Liver (tissue), 8 donors: ENCODE measurements at regions not wholly inside any gene's neighbourhood (a gene's known extent, or its start where the extent isn't known, plus 50 kb on each side); places are given as distances from the start of the nearest gene placed in this dataset.

Source experiments
- DNase-seq: peaks from one replicate; pipeline ENCODE4 v3.0.0-alpha.2; 2017; ENCODE audit warnings: low spot score
- H3K27ac ChIP-seq, 2 donors: one replicate each; pipeline ENCODE4 v1.7.0; 2013; ENCODE audit warnings: inconsistent platforms in 2 of 2, low read length in 2 of 2, control low read depth in 1 of 2, low read depth in 1 of 2, mild to moderate bottlenecking in 1 of 2
- H3K27me3 ChIP-seq, 4 donors: one replicate each; pipeline versions ENCODE4 v1.6.1 to v1.7.0; 2013; ENCODE audit warnings: low read length in 3 of 4, inconsistent platforms in 1 of 4, mild to moderate bottlenecking in 1 of 4, moderate library complexity in 1 of 4; ENCODE audit not compliant: control insufficient read depth in 4 of 4, insufficient read depth in 4 of 4
- H3K36me3 ChIP-seq, 4 donors: one replicate each; pipeline versions ENCODE4 v1.6.1 to v1.7.0; 2013; ENCODE audit warnings: low read length in 3 of 4, mild to moderate bottlenecking in 3 of 4, low read depth in 1 of 4, moderate library complexity in 1 of 4; ENCODE audit not compliant: control insufficient read depth in 4 of 4, insufficient read depth in 3 of 4
- H3K4me1 ChIP-seq, 4 donors: one replicate each; pipeline versions ENCODE4 v1.6.1 to v1.7.0; 2013; ENCODE audit warnings: low read length in 3 of 4, mild to moderate bottlenecking in 3 of 4, moderate library complexity in 1 of 4; ENCODE audit not compliant: control insufficient read depth in 4 of 4, insufficient read depth in 4 of 4
- H3K4me3 ChIP-seq, 3 donors: one replicate each; pipeline versions ENCODE4 v1.6.1 to v1.7.0; 2013; ENCODE audit warnings: low read length in 3 of 3, control low read depth in 1 of 3, low read depth in 1 of 3, mild to moderate bottlenecking in 1 of 3
- H3K9ac ChIP-seq, 2 donors: one replicate each; pipeline ENCODE4 v1.7.0; 2013; ENCODE audit warnings: low read length in 2 of 2, mild to moderate bottlenecking in 2 of 2, moderate library complexity in 2 of 2, control low read depth in 1 of 2, low read depth in 1 of 2
- H3K9me3 ChIP-seq, 4 donors: one replicate each; pipeline versions ENCODE4 v1.6.1 to v1.7.0; 2013; ENCODE audit warnings: low read length in 3 of 4; ENCODE audit not compliant: control insufficient read depth in 4 of 4
- ATF3 ChIP-seq: IDR thresholded peaks from 2 replicates; pipeline ENCODE4 v1.6.1; 2016; ENCODE audit warnings: antibody characterized with exemption
- CTCF ChIP-seq: fragments of 150-350 bp; IDR thresholded peaks from 2 replicates; pipeline ENCODE4 v1.5.1; 2017; ENCODE audit warnings: improper control_type of control experiment, low read depth, low read length; ENCODE audit not compliant: missing input control
- EGR1 ChIP-seq, 2 donors: IDR thresholded peaks; 2 replicates each; pipeline ENCODE4 v1.6.1; 2016 to 2018; ENCODE audit warnings: antibody characterized with exemption in 2 of 2, low read depth in 2 of 2
- FOXA1 ChIP-seq: IDR thresholded peaks from 2 replicates; pipeline ENCODE4 v1.6.1; 2016; ENCODE audit warnings: antibody characterized with exemption
- FOXA2 ChIP-seq: IDR thresholded peaks from 2 replicates; pipeline ENCODE4 v1.6.1; 2016; ENCODE audit warnings: antibody characterized with exemption
- GABPA ChIP-seq, 2 donors: IDR thresholded peaks in 1 of 2; conservative IDR thresholded peaks in 1 of 2; 2 replicates each; pipeline ENCODE4 v1.6.1; 2016; ENCODE audit warnings: antibody characterized with exemption in 2 of 2, mild to moderate bottlenecking in 1 of 2, moderate library complexity in 1 of 2
- HNF4A ChIP-seq, 2 donors: conservative IDR thresholded peaks; 2 replicates each; pipeline ENCODE4 v1.6.1; 2016; ENCODE audit warnings: antibody characterized with exemption in 2 of 2, mild to moderate bottlenecking in 2 of 2
- HNF4G ChIP-seq: IDR thresholded peaks from 2 replicates; pipeline ENCODE4 v1.6.1; 2016; ENCODE audit warnings: antibody characterized with exemption
- JUND ChIP-seq, 2 donors: IDR thresholded peaks; 2 replicates each; pipeline ENCODE4 v1.6.1; 2016; ENCODE audit warnings: antibody characterized with exemption in 2 of 2
- NR2F2 ChIP-seq: IDR thresholded peaks from 2 replicates; pipeline ENCODE4 v1.6.1; 2016; ENCODE audit warnings: antibody characterized with exemption
- RAD21 ChIP-seq, 2 donors: IDR thresholded peaks; 2 replicates each; pipeline ENCODE4 v1.6.1; 2016; ENCODE audit warnings: antibody characterized with exemption in 2 of 2, mild to moderate bottlenecking in 2 of 2
- REST ChIP-seq: IDR thresholded peaks from 2 replicates; pipeline ENCODE4 v1.6.1; 2016; ENCODE audit warnings: antibody characterized with exemption, mild to moderate bottlenecking
- RXRA ChIP-seq, 2 donors: IDR thresholded peaks; 2 replicates each; pipeline ENCODE4 v1.6.1; 2017 to 2018; ENCODE audit warnings: antibody characterized with exemption in 2 of 2, mild to moderate bottlenecking in 1 of 2
- SP1 ChIP-seq: IDR thresholded peaks from 2 replicates; pipeline ENCODE4 v1.6.1; 2018; ENCODE audit warnings: antibody characterized with exemption, mild to moderate bottlenecking
- TAF1 ChIP-seq: conservative IDR thresholded peaks from 2 replicates; pipeline ENCODE4 v1.6.1; 2016; ENCODE audit warnings: antibody characterized with exemption, mild to moderate bottlenecking
- YY1 ChIP-seq: IDR thresholded peaks from 2 replicates; pipeline ENCODE4 v1.6.1; 2016; ENCODE audit warnings: antibody characterized with exemption, mild to moderate bottlenecking
- ZBTB33 ChIP-seq: IDR thresholded peaks from 2 replicates; pipeline ENCODE4 v1.6.1; 2016; ENCODE audit warnings: antibody characterized with exemption
- WGBS: extraction: QIAGEN DNeasy Blood & Tissue Kit; methylation state at CpG from one replicate; pipeline ENCODE4 v1.1.7; 2013; 5-methylcytosine and 5-hydroxymethylcytosine counted together
- donor health status: healthy.
- donor health status: healthy.
- donor health status: healthy.
- donor health status: healthy.
- donor health status: healthy.

GRCh38 chr5:3845230-3845629, 249.6 kb downstream of the IRX1 start:
- no peaks in the 10 kb centered on the region for H3K36me3 ChIP-seq
- DNase-seq, result no peak
- H3K27me3 ChIP-seq, result peaks cover 0 to 3% (median 0%) of the 10 kb centered on the region in 4 donors
- H3K27ac ChIP-seq, result no peak overlapping the region
- H3K9me3 ChIP-seq, result no peaks in the 10 kb centered on the region
- H3K4me1 ChIP-seq, result no peaks in the 10 kb centered on the region
- TF ChIP-seq FOXA2 (no peak), ZBTB33 (no peak), REST (no peak)
- H3K9ac ChIP-seq, result no peak overlapping the region
- H3K4me3 ChIP-seq, result no peak overlapping the region
- WGBS, result 68% methylated on average over 5 of the region's 5 CpGs

GRCh38 chr5:3852161-3852916, 256.7 kb downstream of the IRX1 start:
- Histone ChIP-seq H3K9me3 (no peaks in the 10 kb centered on the region), H3K4me3 (no peak overlapping the region), H3K36me3 (no peaks in the 10 kb centered on the region), H3K27me3 (peaks cover 0 to 4% (median 2%) of the 10 kb centered on the region in 4 donors), H3K9ac (no peak overlapping the region), H3K4me1 (no peaks in the 10 kb centered on the region), H3K27ac (no peak overlapping the region)
- no peak for TF ChIP-seq HNF4A (conservative IDR thresholded peaks at IDR 0.05)
- WGBS, result 77% methylated on average over 13 of the region's 13 CpGs
- no peak for DNase-seq

GRCh38 chr5:3853362-3853761, 257.7 kb downstream of the IRX1 start:
- Histone ChIP-seq H3K27ac (no peak overlapping the region), H3K4me3 (no peak overlapping the region), H3K36me3 (no peaks in the 10 kb centered on the region), H3K27me3 (peaks cover 0 to 4% (median 0%) of the 10 kb centered on the region in 4 donors), H3K9ac (no peak overlapping the region), H3K4me1 (no peaks in the 10 kb centered on the region), H3K9me3 (no peaks in the 10 kb centered on the region)
- WGBS, result 82% methylated on average over 11 of the region's 11 CpGs
- no peak for DNase-seq
- TF ChIP-seq RXRA (IDR thresholded peaks at IDR 0.05) (no peak), HNF4G (no peak), YY1 (no peak), FOXA1 (no peak), REST (no peak), ATF3 (no peak), EGR1 (IDR thresholded peaks at IDR 0.05; ENCODE audit: low read depth in 2 of 2) (no peak), TAF1 (no peak), SP1 (no peak), RAD21 (IDR thresholded peaks at IDR 0.05) (no peak), NR2F2 (no peak), JUND (IDR thresholded peaks at IDR 0.05) (no peak), HNF4A (conservative IDR thresholded peaks at IDR 0.05) (no peak), GABPA (IDR thresholded peaks at IDR 0.05 in 1 of 2, conservative IDR thresholded peaks at IDR 0.05 in 1 of 2) (no peak), CTCF (no peak), FOXA2 (no peak)
